D341Med (cell line): ENCODE measurements at regions not wholly inside any gene's neighbourhood (a gene's known extent, or its start where the extent isn't known, plus 50 kb on each side); places are given as distances from the start of the nearest gene placed in this dataset.
"Not testable (repeated sequence)": the region's sequence is repeated elsewhere in the genome, so short reads cannot be mapped to it uniquely, and the experiment has no call there.

Experiments
- DNase-seq: peaks from one replicate; pipeline ENCODE4 v3.0.0; 2012; ENCODE audit warnings: low spot score

DNA sequence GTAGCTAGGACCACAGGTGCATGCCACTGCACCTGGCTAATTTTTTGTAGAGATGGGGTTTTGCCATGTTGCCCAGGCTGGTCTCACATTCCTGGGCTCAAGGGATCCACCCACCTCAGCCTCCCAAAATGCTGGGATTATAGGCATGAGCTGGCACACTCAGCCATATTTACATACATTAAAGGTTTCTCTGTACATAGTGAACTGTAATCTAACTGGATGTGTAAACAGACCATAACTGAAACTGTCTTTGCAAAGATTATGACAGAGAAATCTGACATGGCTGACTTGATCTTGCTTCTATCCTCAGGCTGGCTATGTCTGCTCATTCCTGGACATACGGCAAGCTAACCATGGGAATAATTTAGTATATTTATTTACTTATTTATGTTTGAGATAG is 139.2 kb upstream of the XPO1 start:
- no peak for DNase-seq

- DNase-seq, result no peak
Measured at GRCh38 chr2:61675204-61675603, 137.0 kb upstream of the XPO1 start.

DNA sequence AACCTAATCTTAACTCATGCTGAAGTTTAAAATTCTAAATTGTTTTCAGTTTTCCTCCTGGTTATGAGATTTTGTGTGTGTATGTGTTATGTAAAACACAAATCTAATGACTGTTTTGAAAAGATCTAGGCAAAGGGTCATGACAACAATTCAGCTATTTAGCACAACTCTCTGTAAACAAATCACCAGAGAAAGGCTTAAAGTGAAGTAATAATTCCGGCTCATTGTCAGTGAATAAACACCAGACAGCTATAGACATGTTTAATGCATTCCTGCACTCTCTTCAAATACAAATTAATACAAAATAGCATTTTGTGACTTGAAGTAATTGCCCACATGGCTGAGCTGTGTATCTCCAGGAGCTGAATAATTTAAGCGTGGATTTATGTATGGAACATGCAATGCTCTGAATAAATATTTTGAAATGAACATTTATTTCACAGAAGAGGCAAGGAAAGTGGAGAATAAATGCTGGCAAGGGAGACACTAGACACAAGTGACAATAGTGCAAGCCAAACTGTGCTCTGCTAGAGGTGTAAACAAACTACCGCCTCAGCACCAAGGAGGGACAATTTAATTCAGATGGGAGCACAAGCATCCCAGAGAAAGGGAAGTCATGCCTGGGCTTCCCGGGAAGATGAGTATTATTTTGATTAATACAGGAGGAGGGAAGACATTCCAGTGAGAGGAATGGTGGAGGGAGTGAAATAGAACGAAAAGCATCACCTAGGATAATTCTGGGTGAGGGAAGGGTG is 133.6 kb upstream of the XPO1 start:
- no peak for DNase-seq

DNA sequence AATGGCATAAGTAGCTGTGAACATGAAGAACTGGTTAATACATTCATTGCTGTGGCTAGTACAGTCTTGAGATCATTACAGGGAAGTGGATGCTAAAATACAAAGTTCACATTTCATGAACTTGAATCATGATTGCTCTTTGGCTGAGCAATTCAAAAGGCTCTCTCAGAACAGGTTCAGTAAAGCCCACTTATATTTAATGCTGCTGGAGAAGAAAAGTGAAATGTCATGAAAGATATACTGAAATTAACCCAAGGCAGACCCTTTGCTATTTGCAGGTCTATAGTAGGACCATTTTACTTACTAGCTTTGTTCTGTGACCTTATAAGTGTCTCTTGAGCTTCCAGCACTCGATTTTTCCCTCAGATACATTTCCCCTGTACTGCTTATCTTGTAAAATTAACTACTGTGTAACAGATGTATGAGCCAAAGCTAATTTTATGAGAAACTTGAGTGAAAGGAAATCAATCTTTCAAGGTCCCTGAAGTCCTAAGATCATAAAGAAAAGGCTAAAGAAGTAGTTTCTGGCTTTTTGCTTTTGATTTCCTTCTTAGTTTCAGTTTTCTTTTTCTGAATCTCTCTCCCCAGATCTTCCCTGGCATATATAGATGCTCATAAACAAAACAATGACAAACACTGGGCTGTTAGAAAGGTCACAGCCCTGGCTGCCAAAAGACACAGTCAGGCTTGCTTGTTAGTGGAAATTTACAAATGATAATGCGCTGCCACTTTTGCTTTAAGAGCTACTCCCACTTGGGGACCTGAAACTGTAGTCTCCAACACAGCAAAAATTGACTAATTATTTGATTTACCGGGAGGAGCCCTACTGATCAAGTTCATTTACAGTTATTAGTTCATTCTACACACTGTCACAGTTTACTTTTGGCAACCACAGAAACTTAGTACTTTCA is 132.7 kb upstream of the XPO1 start:
- no peak for DNase-seq

DNA sequence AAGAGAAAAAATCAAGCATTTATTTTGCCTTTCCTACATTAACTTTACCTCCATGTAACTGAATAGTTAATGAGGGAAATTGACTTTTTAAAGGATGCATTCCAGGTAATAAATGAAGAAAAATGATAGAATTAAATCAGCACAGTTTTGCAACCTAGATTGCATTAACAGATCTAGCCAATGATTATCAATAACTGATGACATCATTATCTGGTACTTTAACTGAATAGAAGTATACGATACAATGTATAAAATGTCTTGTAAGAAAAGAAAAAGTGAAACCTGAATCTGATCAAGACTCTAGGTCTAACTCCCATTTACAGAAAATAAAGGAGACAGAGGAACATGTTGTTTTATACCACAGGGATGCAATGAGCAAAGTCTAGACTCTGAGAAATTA is 126.0 kb upstream of the XPO1 start:
- no peak for DNase-seq

DNA sequence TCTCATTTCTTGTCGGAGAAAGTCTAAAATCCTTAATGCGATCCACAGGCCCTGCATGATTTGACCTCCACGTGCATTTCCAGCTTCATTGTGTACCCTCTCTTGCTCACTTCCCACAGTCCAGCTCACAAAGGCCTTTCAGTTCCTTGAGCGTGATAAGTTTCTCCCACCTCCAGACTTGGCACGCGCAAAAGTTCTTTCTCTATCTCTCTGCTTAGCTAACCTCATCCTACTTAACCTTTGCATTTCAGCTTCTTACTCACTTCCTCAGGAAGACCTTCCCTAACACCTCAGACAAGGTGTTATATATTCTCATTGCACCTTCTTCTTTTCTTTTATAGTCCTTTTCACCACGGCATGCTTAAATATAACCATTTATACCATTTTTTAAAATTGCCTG is 124.8 kb upstream of the XPO1 start:
- DNase-seq, result no peak

DNA sequence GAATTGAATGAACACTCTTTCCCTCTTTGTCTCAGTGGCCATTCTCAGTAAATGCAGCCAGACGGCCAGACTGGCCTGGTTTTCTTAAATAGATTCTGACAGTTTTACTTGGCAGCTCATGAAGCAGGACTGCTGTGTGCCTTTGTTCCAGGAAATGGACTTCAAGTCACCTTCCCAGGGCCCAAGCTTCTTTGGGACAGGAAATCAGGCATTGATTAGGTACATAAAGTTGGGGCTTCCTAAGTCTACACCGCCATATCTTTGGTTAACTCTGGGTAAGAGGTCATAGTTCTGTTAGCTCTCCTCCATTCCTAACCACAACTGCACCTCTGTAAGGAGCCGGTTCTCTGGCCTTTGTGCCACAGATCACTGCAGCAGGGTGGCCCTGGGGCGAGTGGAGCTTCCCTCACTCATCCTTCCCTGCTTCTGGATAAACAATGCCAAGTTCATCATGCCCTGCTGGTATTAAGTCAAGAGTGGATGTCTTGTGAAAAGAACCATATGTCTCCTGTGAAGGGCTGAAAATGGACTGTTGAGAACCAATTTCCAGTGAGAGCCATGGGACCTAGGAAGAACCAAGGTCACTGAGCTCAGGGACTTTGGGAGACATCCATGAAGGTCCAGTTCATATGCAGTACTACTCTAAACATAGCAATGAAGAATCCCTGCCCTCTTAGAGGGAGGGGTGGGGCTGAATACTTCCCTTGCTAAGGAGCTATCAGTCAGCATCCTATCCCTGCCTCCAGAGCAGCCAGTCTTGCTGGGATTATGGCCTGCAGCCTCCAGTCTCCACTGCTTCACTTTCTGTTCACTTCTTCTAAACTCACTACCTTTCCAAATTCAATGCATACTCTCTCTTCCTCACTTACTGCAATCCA is 122.6 kb upstream of the XPO1 start:
- no peak for DNase-seq

DNA sequence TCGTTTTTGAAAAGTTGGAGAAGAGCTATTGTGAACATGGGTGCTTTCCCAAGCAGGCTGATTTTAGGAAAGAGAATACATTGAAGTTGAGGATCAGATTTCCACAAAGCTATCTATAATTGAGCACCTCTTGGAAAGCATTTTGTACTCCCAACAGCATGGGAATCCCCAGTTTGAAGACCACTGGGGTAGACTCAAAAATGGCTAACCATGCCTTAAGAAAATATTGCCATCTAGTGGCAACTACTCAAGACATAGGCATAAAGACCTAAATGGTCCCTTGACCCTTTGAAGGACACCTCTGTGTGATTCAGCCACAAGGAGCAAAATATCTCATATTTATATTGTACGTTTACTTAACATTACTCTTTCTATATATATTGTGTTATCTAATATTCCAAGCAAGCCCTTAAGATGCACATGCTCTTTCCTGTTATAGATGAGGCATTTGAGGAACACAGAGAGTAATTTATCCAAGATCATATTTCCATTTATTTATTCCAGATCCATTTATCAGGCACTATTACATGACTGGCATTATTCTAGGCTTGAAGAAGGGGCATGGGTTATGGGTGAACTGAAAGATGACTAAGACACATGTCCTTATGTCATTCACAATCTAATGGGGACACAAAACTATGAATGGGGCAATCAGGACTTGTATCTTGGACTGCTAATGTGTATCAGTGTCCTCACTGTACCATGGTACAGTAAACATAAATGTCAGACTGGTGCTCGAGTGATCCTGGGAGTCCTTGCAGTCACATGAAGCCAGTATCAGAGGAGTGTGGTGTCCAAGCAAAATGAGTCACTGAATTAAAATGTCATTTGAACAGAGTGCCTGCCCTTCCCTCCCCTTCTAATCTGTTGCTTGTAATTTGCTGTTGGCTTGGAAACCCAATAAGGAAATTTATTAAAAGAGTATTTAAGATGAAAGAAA is 121.0 kb upstream of the XPO1 start:
- peak; percentile 50 for DNase-seq

DNA sequence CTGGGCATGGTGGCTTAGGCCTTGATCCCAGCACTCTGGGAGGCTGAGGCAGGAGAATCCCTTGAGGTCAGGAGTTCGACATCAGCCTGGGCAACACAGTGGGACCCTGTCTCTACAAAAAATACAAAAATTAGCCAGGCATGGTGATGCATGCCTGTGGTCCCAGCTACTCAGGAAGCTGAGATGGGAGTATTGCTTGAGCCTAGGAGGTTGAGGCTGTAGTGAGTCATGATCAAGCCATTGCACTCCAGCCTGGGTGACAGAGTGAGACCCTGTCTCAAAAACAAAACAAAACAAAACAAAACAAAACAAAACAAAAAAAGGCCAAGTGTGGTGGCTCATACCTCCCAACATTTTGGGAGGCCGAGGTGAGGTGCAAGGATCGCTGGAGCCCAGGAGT is 111.8 kb upstream of the XPO1 start:
- DNase-seq, result not testable (repeated sequence)

DNA sequence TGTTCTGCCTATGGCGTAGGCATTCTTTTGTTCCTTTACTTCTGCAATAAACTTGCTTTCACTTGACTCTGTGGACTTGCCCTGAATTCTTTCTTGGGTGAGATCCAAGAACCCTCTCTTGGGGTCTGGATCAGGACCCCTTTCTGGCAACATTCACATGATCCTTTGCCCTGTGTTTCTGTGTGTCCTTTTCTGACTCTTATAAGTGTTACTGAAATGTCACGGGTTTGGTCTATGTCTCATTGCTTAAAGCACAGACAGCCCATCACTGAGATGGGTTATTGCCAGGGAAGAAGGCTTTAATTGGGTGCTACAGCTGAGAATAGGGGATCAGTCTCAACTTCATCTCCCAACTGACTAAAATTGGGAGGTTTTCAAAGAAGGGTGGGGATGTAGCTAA is 110.9 kb upstream of the XPO1 start:
- no peak for DNase-seq

GRCh38 chr2:61647044-61647443 is 108.9 kb upstream of the XPO1 start:
- no peak for DNase-seq

DNA sequence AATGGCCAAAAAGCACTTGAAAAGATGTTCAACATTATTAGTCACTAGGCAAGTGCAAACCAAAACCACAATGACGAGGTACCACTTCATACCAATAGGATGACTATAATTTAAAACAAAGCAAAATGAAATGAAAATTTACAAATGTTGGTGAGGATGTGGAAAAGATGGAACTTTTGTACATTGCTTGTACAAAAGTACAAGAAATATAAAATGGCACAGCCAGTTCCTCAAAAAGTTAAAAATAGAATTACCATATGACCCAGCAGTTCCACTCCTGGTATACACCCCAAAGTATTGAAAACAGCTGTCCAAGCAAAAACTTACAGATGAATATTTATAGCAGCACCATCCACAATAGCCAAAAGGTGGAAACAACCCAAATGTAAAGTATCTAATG is 107.8 kb upstream of the XPO1 start:
- DNase-seq, result no peak

GRCh38 chr2:61643153-61643552 is 105.0 kb upstream of the XPO1 start:
- DNase-seq, result not testable (repeated sequence)

GRCh38 chr2:61640406-61640805 is 102.2 kb upstream of the XPO1 start:
- DNase-seq, result no peak

- DNase-seq, result no peak
Measured at GRCh38 chr2:61639721-61640120, 101.6 kb upstream of the XPO1 start.

DNA sequence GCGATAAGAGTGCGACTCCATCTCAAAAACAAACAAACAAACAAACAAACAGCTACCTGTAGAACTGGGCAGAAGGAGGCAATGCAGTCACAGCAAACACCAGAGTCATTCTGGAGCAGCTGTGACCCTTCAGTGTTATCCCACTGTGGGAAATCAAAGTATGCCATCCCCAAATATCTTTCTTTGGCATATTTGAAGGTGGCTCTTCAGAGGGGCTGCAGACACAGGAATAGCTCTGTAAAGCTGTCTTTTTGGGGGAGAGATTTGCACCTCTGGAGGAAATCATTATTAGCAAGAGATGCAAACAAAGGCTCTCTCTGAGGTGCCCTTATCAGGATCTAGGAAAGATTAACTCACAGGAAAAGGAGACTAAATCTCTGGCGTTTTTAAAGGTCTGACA is 98.5 kb upstream of the XPO1 start:
- no peak for DNase-seq

- no peak for DNase-seq
Measured at GRCh38 chr2:61634512-61634911, 96.4 kb upstream of the XPO1 start.

DNA sequence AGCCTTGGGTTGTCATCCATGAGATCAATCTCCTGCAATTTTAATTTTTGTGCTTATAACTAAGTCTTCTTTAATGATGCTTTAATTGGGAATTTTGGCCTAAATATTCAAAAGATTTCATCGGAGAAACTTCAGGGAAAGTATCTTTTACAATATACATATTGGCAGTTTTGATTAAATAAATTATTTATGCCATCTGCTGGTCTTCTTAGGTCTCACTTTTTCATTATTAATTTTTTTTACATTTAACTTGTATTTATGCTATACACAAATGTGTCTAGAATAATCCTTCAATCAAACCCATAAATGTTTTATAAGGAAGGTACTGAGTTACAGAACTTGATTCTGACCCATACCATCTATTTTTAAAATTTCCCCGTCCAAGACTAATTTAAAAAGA is 95.1 kb upstream of the XPO1 start:
- DNase-seq, result no peak

- no peak for DNase-seq
Measured at GRCh38 chr2:61632276-61633169, 94.4 kb upstream of the XPO1 start.

DNA sequence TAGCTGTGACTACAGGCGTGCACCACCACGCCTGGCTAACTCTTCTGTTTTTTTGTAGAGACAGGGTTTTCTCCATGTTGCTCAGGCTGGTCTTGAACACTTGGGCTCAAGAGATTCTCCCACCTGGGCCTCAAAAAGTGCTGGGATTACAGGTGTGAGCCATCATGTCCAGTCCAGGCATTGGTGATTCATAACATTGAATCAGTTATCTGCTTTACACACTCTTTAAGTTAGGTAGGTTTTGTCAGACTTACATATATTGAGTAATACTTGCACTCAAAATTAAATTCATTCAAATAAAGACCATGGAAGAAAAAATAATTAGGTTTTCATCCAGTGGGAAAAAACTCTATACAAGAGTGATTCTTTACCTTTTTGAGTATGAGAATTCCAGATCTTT is 93.2 kb upstream of the XPO1 start:
- DNase-seq, result no peak
